HEK293T (cell line): ENCODE measurements at regions not wholly inside any gene's neighbourhood (a gene's known extent, or its start where the extent isn't known, plus 50 kb on each side); places are given as distances from the start of the nearest gene placed in this dataset.
"Not testable (repeated sequence)": the region's sequence is repeated elsewhere in the genome, so short reads cannot be mapped to it uniquely, and the experiment has no call there.

Experiments
- CTCF ChIA-PET: fragments of 350-600 bp; formaldehyde crosslinking; extraction: SDS; loops from one replicate; lab custom pipeline; 2021; ENCODE audit warnings: antibody characterized with exemption, inconsistent platforms; lab: Yijun Ruan, JAX
- POLR2A ChIA-PET: fragments of 350-600 bp; formaldehyde crosslinking; extraction: SDS; loops from one replicate; lab custom pipeline; 2020; ENCODE audit warnings: antibody characterized with exemption, inconsistent platforms; lab: Yijun Ruan, JAX
- DNase-seq: peaks from one replicate; pipeline ENCODE4 v3.0.0; 2012; ENCODE audit warnings: mixed read lengths; ENCODE audit errors: extremely low spot score
- ARNT ChIP-seq: fragments of 450-650 bp; IDR thresholded peaks from 2 replicates; pipeline ENCODE4 v1.6.1; 2017; ENCODE audit warnings: mild to moderate bottlenecking
- BHLHE40 ChIP-seq: fragments of 450-650 bp; IDR thresholded peaks from 2 replicates; pipeline ENCODE4 v1.6.1; 2016; ENCODE audit warnings: mild to moderate bottlenecking, moderate library complexity, borderline replicate concordance
- CTBP1 ChIP-seq: fragments of 450-650 bp; IDR thresholded peaks from 2 replicates; pipeline ENCODE4 v1.6.1; 2016; ENCODE audit warnings: borderline replicate concordance
- ELF4 ChIP-seq: fragments of 450-650 bp; IDR thresholded peaks from 2 replicates; pipeline ENCODE4 v1.6.1; 2017; ENCODE audit warnings: antibody characterized with exemption
- FOXA1 ChIP-seq: fragments of 450-650 bp; IDR thresholded peaks from 2 replicates; pipeline ENCODE4 v1.6.1; 2016; ENCODE audit warnings: mild to moderate bottlenecking
- FOXK2 ChIP-seq: fragments of 450-650 bp; IDR thresholded peaks from 2 replicates; pipeline ENCODE4 v1.6.1; 2016; ENCODE audit warnings: mild to moderate bottlenecking
- FOXM1 ChIP-seq: fragments of 450-650 bp; IDR thresholded peaks from 2 replicates; pipeline ENCODE4 v1.6.1; 2017; ENCODE audit warnings: mild to moderate bottlenecking, borderline replicate concordance
- HDGF ChIP-seq: fragments of 450-650 bp; IDR thresholded peaks from 2 replicates; pipeline ENCODE4 v1.6.1; 2017; ENCODE audit warnings: antibody characterized with exemption, borderline replicate concordance
- L3MBTL2 ChIP-seq: fragments of 450-650 bp; conservative IDR thresholded peaks from 2 replicates; pipeline ENCODE4 v1.6.1; 2016; ENCODE audit warnings: mild to moderate bottlenecking
- LEF1 ChIP-seq: fragments of 450-650 bp; IDR thresholded peaks from 2 replicates; pipeline ENCODE4 v1.6.1; 2017; ENCODE audit warnings: mild to moderate bottlenecking, borderline replicate concordance
- NFRKB ChIP-seq: fragments of 450-650 bp; IDR thresholded peaks from 2 replicates; pipeline ENCODE4 v1.6.1; 2016; ENCODE audit warnings: mild to moderate bottlenecking, moderate library complexity
- SP1 ChIP-seq: fragments of 450-650 bp; IDR thresholded peaks from 2 replicates; pipeline ENCODE4 v1.6.1; 2017
- SUZ12 ChIP-seq: fragments of 450-650 bp; IDR thresholded peaks from 2 replicates; pipeline ENCODE4 v1.6.1; 2016; ENCODE audit warnings: mild to moderate bottlenecking
- TARDBP ChIP-seq: fragments of 450-650 bp; IDR thresholded peaks from 2 replicates; pipeline ENCODE4 v1.6.1; 2016
- ZNF384 ChIP-seq: fragments of 450-650 bp; IDR thresholded peaks from 2 replicates; pipeline ENCODE4 v1.6.1; 2016
- TF ChIP-seq, protein P1 (sequence below): fragments of 450-650 bp; IDR thresholded peaks from 2 replicates; pipeline ENCODE4 v1.6.1; 2016

DNA sequence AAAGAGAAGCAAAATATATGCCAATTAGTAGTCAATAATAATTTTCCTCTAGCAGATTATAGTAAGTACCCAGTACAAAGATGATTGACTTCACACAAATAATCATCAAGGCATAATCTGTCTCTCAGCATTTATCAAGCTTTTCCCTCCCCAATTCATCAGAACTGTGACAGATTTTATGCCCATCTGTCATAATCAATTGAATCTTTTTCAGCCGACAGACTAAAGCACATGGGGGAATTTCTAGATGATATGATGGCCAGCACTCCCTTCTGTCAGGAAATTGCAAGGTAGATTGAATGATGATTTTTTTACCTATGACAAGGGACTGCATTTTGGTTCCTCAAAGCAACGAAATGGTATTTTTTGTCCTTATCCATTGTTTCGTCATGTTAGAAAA is 227.1 kb upstream of the CYLC2 start:
- TF ChIP-seq, protein P1, sequence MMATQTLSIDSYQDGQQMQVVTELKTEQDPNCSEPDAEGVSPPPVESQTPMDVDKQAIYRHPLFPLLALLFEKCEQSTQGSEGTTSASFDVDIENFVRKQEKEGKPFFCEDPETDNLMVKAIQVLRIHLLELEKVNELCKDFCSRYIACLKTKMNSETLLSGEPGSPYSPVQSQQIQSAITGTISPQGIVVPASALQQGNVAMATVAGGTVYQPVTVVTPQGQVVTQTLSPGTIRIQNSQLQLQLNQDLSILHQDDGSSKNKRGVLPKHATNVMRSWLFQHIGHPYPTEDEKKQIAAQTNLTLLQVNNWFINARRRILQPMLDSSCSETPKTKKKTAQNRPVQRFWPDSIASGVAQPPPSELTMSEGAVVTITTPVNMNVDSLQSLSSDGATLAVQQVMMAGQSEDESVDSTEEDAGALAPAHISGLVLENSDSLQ = no peak
- TF ChIP-seq ARNT = no peak
- TF ChIP-seq L3MBTL2 = no peak
- DNase-seq = no peak
- POLR2A ChIA-PET = no interaction called here
- CTCF ChIA-PET = no interaction called here

DNA sequence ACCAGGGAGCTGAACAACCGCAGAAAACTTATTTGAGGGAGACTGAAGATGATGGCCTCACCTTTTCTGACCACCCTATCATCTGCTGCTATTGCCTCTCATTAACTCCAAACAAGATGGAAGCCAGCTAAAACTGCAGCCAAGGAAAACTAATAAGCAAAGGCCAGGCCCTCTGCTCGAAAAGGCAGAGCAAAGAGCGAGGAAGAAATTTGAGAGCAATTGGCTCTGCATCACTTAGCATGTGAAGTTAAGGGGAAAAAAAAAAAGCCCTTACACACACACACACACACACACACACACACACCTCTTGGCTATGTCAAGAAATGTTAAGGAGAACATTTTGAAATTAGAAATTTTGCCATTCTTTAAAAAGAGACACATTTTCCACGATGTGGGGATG is 228.1 kb upstream of the CYLC2 start:
- ChIA-PET CTCF (no interaction called here), POLR2A (no interaction called here)
- TF ChIP-seq ELF4 (no peak), BHLHE40 (no peak), SP1 (no peak), ZNF384 (no peak), ARNT (no peak), L3MBTL2 (no peak), LEF1 (no peak), FOXM1 (no peak), FOXK2 (no peak), TARDBP (no peak), HDGF (no peak)
- TF ChIP-seq, protein P1 = no peak
- no peak for DNase-seq

DNA sequence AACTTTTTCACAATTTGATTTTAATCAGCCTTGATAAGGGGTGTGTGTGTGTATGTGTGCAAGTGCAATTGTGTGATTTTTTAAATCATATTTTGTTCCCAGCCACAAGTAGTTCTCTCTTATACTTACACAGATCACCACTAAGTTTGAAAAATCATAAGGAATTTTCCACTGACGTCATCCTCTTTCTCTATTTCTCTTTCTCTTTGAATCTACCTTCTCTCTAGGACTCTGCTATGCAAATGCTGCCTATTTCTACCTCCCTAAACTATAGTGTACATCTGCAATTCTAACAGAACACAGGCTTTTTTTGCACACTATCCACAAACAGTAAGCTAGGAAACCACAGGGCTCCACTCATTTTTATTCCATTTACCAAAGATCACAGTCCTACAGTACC is 254.6 kb upstream of the CYLC2 start:
- ChIA-PET POLR2A (no interaction called here), CTCF (no interaction called here)
- TF ChIP-seq, protein P1 = no peak
- TF ChIP-seq ARNT (no peak), LEF1 (no peak), SUZ12 (no peak), ELF4 (no peak), L3MBTL2 (no peak), NFRKB (no peak), FOXK2 (no peak), BHLHE40 (no peak), ZNF384 (no peak), FOXA1 (no peak), FOXM1 (no peak), TARDBP (no peak), HDGF (no peak), SP1 (no peak), CTBP1 (no peak)
- no peak for DNase-seq

DNA sequence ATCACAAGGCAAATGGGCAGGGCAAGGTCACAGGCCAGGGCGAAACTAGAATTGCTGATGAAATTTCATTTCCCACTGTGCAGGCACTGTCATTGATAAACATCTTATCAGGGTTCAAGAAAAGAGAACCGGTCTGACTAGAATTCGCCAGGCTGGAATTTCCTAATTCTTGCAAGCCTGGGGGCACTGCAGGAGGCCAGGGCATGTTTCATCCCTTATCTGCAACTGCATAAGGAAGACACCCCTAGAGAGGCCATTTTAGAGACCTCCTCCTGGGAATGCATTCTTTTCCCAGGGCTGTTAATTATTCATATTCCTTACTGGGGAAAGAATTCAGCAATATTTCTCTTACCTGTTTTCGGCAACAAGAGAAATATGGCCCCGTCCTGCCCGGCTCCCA is 266.2 kb upstream of the CYLC2 start:
- no peak for TF ChIP-seq FOXK2
- TF ChIP-seq, protein P1 = no peak
- TF ChIP-seq BHLHE40 = no peak
- TF ChIP-seq SUZ12 = no peak
- ChIA-PET POLR2A (no interaction called here), CTCF (no interaction called here)
- no peak for DNase-seq

DNA sequence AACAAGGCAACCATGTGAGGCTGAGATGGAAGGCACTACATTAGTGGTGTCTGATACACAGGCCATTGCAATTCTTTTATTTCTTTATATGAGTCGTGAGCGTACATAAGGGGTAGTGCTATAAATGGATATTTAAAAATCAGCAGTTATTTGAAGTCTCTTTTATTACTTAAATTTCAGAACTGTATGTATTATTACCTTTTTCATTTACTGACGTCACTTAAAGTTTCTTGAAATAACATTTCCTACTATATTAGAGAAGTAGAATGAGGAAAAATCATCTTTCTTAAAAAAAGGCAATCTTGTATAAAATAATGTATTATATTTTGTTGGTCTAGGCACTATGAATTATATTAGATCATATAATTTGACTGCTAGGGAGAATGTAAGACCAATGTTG is 280.9 kb upstream of the CYLC2 start:
- TF ChIP-seq ELF4 = no peak
- TF ChIP-seq SUZ12 = no peak
- TF ChIP-seq, protein P1 = no peak
- TF ChIP-seq FOXA1 = no peak
- TF ChIP-seq TARDBP = no peak
- no peak for TF ChIP-seq SP1
- TF ChIP-seq CTBP1 = no peak
- no peak for TF ChIP-seq NFRKB
- no peak for TF ChIP-seq LEF1
- no peak for TF ChIP-seq FOXM1
- TF ChIP-seq HDGF = no peak
- no peak for TF ChIP-seq ZNF384
- TF ChIP-seq BHLHE40 = no peak
- DNase-seq = no peak
- ChIA-PET CTCF (no interaction called here), POLR2A (no interaction called here)

DNA sequence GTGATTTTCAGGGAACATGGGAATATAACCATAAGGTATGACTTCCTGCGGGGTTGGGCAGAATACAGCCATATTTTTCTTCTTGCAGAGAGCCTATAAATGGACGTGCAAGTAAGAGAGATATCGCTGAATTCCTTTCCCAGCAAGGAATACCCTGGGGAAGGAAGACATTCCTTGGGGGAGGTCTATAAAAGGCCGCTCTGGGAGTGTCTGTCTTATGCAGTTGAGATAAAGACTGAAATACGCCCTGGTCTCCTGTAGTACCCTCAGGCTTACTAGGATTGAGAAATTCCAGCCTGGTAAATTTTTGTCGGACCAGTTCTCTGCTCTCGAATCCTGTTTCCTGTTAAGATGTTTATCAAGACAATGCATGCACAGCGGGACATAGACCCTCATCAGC is 282.2 kb upstream of the CYLC2 start:
- DNase-seq, CTCF ChIA-PET: not testable (repeated sequence)

More for the DNA sequence above, 282.2 kb upstream of the CYLC2 start:
- POLR2A ChIA-PET = not testable (repeated sequence)
